ENCODE measurements at regions not wholly inside any gene's neighbourhood (a gene's known extent, or its start where the extent isn't known, plus 50 kb on each side); places are given as distances from the start of the nearest gene placed in this dataset.
"Not testable (repeated sequence)": the region's sequence is repeated elsewhere in the genome, so short reads cannot be mapped to it uniquely, and the experiment has no call there.

DNA sequence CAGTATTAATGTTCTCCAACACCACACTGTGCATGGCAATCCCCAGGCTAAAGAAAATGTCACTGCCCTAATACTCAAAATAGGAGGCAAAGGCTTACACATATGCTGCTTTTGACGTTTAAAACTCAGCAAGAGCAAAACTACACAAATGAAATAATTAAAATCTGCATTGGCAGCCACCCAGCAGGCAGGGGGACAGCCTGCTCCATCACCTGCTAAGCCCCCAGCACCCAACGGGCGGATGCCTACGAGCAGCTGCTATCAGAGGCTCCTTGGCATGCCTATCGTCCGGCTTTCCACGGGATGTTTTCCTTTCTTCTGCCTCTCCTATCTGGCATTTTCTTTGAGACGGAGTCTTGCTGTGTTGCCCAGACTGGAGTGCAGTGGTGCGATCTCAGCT, 337.5 kb downstream of the SOX9 start:
- no peak for DNase-seq

DNA sequence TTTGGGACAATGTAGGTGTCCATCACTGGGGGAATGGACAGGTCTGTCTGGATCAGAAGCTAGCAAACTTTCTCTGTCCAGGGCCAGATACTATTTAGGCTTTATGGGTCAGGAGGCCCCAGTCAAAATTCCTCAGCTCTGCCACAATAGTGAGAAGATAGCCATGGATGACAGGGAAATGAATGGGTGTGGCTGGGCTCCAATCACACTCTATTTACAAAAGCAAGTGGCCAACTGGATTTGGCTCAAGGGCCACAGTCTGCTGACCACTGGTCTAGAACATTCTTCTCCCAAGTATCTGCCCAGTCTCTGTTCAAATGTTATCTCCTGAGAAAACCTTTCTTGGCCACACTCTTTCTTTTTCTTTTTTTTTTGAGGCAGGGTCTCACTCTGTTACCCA, 339.9 kb downstream of the SOX9 start:
- DNase-seq, result no peak

DNA sequence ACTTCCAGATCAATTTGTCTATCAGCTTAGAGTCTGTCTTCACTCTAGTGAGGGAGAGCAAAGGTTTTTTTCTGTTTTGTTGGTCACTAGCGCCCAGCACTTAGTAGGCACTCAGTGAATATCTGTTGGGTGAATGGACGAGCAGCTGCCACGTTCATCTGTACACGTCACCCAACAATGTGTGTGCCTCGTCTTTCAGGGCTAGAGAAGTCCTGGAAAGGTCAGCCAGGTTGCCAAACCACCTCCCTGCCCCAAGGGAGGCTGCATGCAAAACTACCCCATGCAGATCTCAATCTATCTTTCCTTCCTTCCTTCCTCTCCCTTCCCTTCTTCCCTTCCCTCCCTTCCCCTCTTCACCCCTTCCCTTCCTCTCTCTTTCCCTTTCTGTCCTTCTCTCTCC, 340.9 kb downstream of the SOX9 start:
- DNase-seq, result no peak

DNA sequence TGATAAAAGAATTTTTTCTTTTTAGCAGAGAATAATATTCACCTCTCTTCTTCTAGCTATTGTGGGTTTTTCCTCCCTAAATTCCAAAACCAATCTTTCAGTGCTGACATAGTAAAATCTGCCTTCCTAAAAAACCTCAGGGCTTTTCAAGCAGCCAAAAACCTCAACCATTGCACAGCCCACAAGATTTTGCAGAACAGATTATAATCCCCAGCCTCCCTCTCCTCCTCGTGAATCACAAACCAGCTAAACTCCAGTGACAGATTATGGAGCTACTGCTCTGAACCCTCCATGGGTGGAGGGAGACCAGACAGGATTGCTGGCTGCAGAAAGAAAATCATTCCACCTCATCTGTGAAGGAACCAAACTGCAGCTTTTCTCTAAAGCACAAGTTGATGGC, 341.6 kb downstream of the SOX9 start:
- DNase-seq, result no peak

DNA sequence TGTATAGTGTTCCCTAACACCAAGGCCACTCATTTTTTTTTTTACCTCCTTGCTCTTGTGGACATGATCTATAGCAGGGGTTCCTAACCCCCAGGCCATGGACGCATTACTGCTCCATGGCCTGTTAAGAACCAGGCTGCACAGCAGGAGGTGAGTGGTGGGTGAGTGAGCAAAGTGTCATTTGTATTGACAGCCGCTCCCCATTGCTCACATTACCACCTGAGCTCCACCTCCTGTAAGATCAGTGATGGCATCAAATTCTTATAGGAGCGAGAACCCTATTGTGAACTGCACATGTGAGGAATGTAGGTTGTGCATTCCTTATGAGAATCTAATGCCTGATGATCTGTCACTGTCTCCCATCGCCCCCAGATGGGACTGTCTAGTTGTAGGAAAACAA, 342.0 kb downstream of the SOX9 start:
- DNase-seq, result no peak

DNA sequence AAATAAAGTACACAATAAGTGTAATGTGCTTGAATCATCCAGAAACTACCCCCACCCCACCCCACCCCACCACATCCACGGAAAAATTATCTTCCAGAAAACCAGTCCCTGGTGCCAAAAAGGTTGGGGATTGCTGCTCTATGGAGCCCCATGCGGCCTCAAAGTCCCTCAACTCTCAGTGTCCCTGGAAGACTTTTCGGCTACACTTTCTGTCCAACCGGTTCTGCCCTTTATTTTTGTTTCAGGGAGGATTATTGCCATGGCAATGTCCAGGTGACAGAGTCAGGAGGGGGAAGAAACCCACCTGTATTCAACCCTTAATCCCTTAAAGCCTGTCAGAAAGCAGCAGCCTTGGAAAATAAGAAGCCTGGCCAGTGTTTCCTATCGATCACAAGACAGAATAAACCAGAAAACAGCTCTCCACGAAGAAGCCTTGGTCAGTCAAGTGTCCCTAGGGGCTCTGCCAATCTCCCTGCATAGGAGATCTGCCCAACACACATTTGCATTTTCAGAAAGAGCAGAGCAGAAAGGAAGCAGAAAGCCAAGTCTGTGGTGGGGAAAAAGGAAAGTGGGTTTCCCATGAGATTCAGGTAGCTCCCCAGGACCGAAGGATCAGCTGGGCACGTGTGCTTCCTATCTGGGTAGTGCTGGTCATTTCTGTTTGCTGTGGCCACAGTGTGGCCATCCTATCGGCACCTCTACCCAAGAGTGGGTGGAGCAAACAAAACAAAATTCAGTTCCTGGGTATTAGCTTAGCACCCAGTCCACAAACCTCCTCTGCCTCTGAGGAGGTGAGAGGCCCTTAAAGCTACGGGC, 342.7 kb downstream of the SOX9 start:
- no peak for DNase-seq

DNA sequence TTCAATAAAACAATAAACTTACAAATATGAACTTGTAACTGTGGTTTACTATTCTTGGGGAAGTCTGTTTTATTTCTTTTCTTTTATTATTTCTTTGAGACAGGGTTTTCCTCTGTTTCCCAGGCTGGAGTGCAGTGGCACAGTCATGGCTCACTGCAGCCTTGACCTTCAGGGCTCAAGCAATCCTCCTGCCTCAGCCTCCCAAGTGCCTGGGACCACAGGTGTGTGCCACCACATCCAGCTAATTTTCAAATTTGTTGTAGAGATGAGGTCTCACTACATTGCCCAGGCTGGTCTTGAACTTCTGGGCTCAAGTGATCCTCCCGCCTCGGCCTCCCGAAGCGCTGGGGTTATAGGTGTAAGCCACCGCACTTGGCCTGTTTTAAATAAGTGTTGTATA, 343.4 kb downstream of the SOX9 start:
- not testable (repeated sequence) for DNase-seq

DNA sequence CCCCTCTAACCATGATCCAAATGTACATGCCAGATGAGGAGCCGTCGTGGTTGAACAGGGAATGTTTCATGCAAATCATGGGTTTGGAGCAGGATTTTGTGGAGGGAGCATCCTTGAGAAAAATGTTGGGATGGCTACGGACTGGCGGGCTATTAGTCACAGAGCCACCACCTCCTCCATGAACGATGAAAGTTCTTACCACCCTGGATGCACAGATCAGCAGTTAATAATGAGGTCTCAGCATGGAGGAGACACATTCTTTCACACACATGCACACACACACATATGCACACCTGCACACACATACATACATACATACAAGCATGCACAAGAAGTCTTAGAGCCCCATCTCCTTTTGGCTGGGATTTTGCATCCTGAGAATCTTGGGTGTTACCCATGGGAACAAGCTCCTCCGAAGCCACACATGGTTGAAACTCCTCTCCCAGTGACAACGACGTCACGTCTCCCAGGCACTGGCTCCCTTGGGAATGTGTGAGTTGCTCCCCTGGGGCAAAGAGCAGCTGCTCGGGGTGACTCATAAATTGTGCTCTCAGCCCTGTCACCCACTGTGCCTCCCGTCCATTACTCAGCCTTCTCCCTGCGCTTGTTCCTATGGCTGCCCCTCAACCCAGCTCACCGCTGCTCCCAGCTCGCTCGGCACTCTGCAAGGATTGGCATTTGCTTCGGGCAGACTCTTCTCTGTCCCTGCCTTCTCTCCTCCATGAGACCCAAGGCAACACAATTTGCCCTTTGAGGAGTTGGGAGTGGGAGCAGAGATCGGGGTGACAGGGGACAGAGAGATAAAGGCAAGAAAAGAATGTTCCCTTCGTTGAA, 344.6 kb downstream of the SOX9 start:
- DNase-seq, result no peak

DNA sequence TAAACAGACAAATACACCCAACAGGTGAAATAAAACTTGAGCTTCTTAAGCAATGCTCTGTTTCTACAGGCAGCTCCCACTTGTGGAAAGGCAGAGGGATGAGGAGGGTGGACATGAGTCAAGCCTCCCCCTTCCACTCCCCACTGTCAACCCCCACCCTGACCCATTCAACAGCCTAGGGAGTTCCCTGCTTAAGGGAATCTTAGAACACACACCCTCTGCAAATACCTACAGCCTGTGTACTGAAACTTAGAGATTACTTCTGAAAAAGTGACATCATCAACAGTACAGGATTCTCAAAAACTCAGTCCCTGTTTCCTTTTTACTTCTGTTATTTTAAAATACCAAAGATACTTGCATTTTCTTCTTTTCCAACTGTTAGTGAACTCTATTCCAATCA, 345.4 kb downstream of the SOX9 start:
- DNase-seq, result no peak

DNA sequence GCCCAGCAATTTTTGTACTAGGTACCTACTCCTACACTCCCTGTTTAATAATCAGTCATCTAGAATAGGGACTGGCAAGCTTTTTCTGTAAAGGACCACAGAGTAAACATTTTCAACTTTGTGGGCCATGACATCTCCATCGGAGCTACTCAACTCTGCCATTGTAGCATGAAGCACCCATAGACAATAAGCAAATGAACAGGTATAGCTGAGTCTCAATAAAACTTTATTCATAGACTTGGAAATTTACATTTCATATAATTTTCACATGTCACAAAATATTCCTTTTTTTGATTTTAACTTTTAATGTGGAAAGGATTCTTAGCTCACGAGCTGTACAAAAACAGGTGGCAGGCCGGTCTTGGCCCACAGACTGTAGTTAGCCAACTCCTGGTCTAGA, 345.8 kb downstream of the SOX9 start:
- DNase-seq, result no peak

DNA sequence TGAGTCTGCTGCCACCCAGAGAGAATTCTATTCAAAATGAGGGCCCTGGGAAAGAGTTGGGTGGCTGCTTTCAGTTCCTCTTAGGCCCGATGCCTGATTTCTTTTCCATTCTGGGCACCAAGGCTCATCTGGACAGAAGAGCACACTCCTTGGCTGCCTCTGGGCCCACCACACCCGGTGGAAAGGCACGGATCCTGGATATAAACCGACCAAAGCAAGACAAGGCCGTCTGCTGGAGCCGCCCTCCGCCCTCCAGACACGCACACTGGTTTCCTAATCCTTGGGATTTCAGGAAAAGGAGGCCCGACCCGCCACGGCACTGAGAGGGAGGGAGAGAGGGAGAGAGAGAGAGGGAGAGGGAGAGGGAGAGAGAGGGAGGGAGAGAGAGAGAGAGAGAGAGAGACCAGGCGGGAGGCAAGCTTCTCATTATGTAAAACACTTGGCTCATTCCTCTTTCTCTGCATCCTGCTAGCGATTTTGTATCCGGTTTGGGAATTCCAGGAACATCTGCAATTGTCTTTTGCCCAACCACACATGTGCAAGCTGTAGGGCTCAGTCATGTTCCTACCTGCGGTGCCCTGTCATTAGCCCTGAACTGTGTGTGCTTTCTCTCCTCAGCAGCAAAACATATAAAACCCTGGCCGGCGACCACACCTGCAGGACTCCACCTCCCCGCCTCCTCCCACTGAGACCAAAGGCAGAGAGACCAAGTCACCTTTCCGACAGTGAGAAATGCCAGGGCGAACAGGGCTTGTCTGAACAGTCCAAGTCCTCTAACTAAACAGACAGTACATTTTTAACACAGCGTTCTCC, 347.2 kb downstream of the SOX9 start:
- no peak for DNase-seq

DNA sequence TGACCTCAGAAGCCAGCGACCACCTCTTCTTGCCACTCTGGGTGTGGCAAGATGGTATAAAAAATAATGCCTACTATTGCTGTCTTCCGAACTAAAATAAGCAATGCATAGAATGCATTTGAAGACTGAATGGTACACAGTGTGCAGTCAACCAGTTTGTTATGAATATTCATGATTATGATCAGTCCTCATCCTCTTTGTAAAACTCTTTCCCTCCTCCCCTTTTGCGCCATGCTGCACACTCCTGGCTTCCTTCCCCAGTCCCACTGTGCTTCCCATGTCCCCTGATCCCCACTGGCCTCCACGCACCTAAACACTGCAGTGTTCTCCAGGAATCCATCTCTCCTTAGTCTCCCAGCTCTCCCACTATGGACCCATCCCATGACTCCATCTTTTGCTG, 348.0 kb downstream of the SOX9 start:
- no peak for DNase-seq

DNA sequence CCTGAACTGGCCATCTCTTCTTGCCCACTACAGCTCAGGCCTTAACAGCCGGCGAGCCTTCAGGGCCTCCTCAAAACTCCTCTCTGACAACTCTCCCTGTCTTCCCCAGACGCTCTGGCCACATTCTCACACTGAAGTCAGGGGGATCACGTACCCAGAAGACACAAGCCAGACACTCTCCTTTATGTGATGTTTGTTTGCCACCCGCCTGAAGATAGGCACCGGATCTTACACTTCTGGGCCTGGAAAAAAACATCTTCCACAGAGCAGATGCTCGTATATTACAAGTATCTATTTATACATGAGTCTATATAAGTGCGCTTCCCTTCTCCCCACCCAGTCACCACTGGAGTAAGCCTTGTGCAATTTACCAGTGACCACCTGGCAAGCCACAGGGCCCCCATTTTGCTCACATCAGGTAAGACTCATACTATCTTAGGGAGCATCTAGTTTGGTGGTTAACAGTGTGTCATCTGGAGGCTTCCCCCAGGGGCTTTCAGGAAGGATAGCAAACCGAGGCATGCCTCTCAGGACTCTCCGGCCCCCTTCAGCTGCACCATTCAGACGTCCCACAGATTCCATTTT, 349.4 kb downstream of the SOX9 start:
- DNase-seq, result no peak

DNA sequence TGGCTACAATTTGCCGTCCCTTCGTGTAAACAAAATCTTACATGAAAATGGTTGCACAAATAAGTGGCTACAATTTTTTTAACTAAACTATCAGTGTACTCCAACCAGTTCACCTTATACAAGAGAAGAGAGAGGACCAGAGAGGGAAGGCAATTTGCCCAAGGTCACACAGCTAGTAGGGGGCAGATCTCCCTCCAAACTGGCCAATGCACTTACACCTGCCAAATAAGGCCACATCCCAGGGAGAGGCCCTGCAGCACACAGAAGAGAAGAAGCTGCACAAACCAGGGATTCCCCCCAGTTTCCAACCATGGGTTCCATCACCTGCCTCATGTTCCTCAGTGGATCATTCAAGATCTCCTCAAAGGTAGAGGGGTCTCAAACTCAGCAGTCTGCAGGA, 349.9 kb downstream of the SOX9 start:
- DNase-seq, result no peak

DNA sequence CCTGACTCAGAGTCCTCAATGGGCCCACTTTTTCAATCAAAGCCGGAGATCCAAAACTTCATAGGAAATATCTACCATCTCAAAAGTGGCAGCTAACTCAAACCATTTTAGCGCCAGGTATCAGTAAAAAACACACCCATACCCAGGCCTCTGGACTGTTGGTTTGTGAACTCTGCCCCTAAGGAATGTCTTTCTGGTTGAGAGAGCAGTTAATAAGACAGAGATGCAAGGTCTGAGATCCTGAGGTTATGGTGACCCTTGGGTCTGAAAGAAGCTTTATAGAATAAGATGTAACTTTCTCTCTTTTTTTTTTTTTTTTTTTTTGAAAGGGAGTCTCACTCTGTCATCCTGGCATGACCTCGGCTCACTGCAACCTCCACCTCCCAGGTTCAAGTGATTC, 350.5 kb downstream of the SOX9 start:
- no peak for DNase-seq

DNA sequence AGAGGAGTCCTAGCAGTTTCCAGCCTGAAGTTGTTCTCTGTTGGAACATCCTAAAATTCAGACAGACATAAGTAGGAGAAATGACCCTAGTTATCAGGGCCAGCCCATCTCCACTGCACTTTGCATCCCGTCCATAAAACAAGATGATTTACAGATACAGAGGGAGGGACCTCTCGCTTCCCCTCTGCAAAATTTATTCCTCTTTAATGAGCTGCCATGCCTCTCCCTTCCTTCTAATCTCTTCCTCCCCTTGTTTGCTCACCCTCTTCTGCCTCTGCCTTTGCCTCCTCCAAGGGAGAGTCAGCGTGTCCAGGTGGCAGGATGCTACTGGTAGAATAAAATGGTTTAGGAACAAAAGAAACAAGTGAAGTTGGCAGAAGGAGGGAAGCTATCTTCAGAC, 351.3 kb downstream of the SOX9 start:
- DNase-seq, result no peak

DNA sequence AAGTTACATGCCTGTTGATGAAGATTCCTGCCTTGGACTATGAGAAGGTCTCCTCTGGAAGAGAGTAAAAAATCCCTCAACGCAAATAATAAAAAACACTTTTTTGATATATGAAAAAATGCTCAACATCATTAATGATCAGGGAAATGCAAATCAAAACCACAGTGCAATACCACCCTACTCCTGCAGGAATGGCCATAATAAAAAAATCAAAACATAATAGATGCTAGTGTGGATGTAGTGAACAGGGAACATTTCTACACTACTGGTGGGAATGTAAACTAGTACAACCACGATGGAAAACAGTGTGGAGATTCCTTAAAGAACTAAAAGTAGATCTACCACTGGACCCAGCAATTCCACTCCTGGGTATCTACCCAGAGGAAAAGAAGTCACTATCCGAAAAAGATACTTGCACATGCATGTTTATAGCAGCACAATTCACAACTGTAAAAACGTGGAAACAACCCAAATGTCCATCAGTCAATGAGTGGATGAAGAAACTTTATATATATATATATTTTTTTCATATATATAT, 352.1 kb downstream of the SOX9 start:
- DNase-seq, result not testable (repeated sequence)

DNA sequence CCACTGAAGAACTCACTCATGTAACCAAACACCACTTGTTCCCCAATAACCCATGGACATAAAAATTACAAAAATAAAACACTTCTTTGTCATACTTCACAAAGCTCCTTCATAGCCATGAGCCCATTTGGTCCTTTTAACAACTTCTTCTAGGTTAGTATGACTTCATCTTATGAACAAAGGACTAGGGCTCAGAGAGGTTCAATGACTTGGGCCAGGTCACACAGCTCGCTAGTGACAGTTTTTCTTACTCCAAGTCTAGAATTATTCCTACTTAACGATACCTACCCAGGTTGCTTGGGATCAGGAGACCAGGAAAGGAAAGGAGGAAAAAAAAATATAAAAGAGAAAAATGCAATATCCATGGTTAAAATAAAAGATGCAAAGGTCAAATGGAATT, 353.4 kb downstream of the SOX9 start:
- no peak for DNase-seq

DNA sequence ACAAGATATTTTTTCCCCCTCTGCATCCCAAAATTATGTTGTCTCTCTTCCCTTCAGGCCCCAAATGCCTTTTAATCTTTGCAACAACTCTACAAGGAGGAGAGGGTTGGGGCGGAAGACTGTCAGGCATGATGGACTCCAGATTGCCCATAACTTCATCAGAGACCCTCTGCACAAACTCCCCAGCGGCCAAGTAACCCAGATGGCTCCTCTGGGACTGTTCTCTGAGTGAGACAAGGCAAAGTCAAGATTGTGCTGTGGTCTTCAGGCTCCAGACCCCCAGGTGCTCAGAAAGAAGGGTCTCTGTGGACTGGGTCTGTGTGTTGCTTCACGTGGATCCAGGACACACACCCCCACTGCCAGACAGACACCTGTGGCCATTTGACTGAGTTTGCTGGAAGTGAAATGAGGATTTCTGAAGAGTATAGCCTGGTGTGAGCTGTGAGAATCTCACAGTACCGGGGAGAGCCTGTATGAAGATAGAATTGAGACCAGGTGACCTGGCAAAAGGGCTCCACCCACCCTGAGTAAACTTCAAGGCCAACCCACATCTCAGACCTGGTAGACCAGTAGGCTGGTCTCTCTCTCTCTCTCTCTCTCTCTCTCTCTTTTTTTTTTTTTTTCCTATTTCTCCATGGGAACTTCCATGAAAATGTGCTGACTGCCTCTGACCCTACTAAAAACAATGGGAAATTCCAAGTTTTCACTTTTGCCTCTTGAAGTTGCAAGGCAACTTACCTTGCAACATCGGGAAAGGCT, 354.1 kb downstream of the SOX9 start:
- no peak for DNase-seq

DNA sequence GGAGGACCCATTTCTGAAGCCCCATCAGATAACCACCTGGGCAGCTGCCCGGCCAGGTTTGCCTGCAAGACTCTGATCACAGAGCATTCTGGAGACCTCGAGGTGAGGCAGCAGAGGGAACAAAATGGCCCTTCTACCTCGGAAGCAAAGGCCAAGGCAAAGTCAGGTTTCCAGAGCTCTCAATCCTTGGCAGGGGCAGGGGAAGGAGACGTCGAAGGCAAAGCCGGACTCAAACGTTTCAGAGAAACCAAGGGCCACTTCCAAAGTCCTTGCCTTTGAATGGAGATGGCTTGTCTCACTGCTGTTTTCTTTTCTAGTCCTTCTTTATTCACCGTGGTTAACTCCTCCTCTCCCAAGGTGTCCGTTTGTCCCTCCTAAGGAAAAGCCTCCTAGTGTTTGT, 355.3 kb downstream of the SOX9 start:
- DNase-seq, result no peak

DNA sequence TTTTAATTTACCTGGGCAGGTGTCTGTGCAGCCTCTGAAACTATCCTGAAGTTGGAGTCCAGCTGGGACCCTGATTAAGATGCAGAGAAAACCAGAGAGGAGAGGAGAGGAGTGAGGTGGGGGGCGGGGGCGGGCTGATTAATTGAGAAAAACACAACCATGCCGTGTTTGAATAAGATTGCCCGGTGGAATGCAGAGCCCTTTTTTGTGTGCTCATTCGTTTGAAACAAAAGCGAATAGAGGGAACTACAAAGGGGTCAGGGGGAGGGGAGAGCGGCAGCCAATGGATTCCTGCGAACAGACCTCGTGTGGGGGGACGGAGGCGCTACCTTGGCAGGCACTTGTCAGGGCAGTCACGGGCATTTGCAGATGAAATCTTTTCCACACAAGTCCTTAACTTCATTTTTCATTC, 355.8 kb downstream of the SOX9 start:
- no peak for DNase-seq

DNA sequence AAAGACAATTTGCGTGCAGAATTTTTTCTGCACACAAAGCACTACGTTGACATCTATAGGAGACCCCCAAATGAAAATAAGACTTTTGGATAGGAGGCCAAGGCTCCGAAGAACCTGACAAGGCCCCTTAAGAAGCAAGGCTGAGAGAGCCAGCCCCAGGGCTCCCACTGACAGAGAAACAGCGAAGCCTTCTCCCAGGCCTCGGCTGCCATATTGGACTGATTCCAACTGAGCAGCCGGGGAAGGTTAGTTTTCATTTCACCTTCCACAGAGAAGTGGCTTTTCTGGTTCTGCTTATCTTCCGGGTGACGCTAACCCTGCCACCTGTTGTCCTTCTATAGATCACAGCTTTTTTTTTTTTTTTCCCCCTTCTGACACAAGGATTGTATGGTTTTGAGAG, 356.7 kb downstream of the SOX9 start:
- DNase-seq, result no peak
